ENCODE measurements at regions not wholly inside any gene's neighbourhood (a gene's known extent, or its start where the extent isn't known, plus 50 kb on each side); places are given as distances from the start of the nearest gene placed in this dataset.

- DNase-seq, result no peak
Observed at GRCh38 chr9:96086936-96087571, 211.6 kb downstream of the ERCC6L2 start.

- DNase-seq, result no peak
Observed at GRCh38 chr9:96085491-96086143, 210.1 kb downstream of the ERCC6L2 start.

- DNase-seq, result no peak
Observed at GRCh38 chr9:96084331-96084734, 208.8 kb downstream of the ERCC6L2 start.

- no peak for DNase-seq
Observed at GRCh38 chr9:96082516-96083232, 207.2 kb downstream of the ERCC6L2 start.

GRCh38 chr9:96080364-96080763 lies 204.9 kb downstream of the ERCC6L2 start:
- no peak for DNase-seq

GRCh38 chr9:96079779-96080178 lies 204.3 kb downstream of the ERCC6L2 start:
- DNase-seq, result no peak

GRCh38 chr9:96078897-96079490 lies 203.5 kb downstream of the ERCC6L2 start:
- no peak for DNase-seq

GRCh38 chr9:96075757-96076156 lies 200.3 kb downstream of the ERCC6L2 start:
- no peak for DNase-seq

GRCh38 chr9:96075111-96075510 lies 199.6 kb downstream of the ERCC6L2 start:
- DNase-seq, result no peak

- no peak for DNase-seq
Observed at GRCh38 chr9:96073531-96074480, 198.3 kb downstream of the ERCC6L2 start.

GRCh38 chr9:96072930-96073329 lies 197.4 kb downstream of the ERCC6L2 start:
- DNase-seq, result no peak

GRCh38 chr9:96071815-96072124 lies 196.3 kb downstream of the ERCC6L2 start:
- no peak for DNase-seq

GRCh38 chr9:96071076-96071814 lies 195.8 kb downstream of the ERCC6L2 start:
- no peak for DNase-seq

- no peak for DNase-seq
Observed at GRCh38 chr9:96069629-96070220, 194.2 kb downstream of the ERCC6L2 start.

GRCh38 chr9:96068511-96068910 lies 193.0 kb downstream of the ERCC6L2 start:
- DNase-seq, result no peak

- no peak for DNase-seq
Observed at GRCh38 chr9:96067600-96067999, 192.1 kb downstream of the ERCC6L2 start.

GRCh38 chr9:96067004-96067403 lies 191.5 kb downstream of the ERCC6L2 start:
- no peak for DNase-seq

- no peak for DNase-seq
Observed at GRCh38 chr9:96065482-96066251, 190.2 kb downstream of the ERCC6L2 start.

GRCh38 chr9:96064826-96065481 lies 189.5 kb downstream of the ERCC6L2 start:
- no peak for DNase-seq

- DNase-seq, result no peak
Observed at GRCh38 chr9:96062854-96063253, 187.4 kb downstream of the ERCC6L2 start.

All from NCI-H1436 (cell line).